ENCODE measurements at regions not wholly inside any gene's neighbourhood (a gene's known extent, or its start where the extent isn't known, plus 50 kb on each side); places are given as distances from the start of the nearest gene placed in this dataset.

DNA sequence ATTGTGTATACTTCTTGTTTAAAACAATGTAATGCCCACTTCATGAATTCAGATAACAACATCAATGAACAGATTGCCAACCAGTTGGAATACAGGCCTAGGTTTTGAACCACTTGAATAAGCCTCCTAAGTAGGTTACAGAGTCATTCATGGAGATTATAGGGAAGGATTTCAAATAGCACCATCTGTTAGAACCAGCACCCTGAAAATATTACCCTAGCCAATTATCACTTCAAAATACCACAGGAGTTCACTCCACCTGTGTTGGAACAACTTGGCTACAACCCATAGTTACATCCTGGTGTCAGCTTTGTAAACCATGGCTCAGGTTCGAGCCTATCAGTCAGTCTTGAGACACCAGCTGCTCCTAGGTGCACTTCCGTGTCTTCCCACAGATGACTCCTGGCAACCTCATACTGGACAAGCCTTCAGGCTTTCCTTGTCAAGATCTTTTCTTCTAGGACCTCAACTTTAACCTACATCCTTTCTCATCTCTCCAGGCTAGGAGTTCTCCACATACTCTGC lies 350.0 kb downstream of the DEPDC1B start:
- peak overlapping the region in 3 of 4 donors; percentile 78 to 88 (median 85) for H3K27ac ChIP-seq
- no peak for DNase-seq
- TF ChIP-seq POLR2A (IDR thresholded peaks at IDR 0.05), result no peak
- TF ChIP-seq, protein P1, sequence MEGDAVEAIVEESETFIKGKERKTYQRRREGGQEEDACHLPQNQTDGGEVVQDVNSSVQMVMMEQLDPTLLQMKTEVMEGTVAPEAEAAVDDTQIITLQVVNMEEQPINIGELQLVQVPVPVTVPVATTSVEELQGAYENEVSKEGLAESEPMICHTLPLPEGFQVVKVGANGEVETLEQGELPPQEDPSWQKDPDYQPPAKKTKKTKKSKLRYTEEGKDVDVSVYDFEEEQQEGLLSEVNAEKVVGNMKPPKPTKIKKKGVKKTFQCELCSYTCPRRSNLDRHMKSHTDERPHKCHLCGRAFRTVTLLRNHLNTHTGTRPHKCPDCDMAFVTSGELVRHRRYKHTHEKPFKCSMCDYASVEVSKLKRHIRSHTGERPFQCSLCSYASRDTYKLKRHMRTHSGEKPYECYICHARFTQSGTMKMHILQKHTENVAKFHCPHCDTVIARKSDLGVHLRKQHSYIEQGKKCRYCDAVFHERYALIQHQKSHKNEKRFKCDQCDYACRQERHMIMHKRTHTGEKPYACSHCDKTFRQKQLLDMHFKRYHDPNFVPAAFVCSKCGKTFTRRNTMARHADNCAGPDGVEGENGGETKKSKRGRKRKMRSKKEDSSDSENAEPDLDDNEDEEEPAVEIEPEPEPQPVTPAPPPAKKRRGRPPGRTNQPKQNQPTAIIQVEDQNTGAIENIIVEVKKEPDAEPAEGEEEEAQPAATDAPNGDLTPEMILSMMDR (IDR thresholded peaks at IDR 0.05), result no peak
- ATAC-seq, result no peak
- peaks cover 41% of the 10 kb centered on the region for H3K4me1 ChIP-seq
- H3K4me3 ChIP-seq, result no peak overlapping the region
- intact Hi-C loops (cut with DNase I), result no loop called here
- no peaks in the 10 kb centered on the region for H3K36me3 ChIP-seq (replicated peaks in 1 of 2; ENCODE audit: insufficient read depth in 1 of 2, low read depth in 2 of 2)
- H3K27me3 ChIP-seq, result no peaks in the 10 kb centered on the region
- 47 to 63% methylated on average over 2 of the region's 2 CpGs for WGBS, 2 donors
- H3K9me3 ChIP-seq, result no peaks in the 10 kb centered on the region

DNA sequence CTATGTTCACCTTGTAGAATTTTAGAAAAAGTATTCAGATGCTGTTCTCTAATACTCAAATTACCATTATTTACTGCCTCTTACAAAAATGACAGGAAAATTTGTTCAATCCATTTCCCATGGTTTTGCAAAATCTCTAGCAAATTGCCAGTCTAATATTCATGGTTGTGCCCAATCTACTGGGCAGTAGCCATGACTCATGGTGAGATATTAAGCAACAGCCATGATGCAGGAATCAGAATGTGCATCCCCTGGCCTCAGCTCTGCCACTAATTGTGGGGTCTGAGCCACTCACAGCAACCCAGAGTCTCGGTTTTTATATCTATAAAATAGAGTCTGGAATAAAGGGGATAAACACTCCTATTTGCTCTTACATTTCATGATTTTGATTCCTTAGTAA lies 353.6 kb downstream of the DEPDC1B start:
- WGBS, 2 donors, result 85% methylated on average over 1 of the region's 1 CpG
- Histone ChIP-seq H3K4me1 (peaks cover 16% of the 10 kb centered on the region), H3K9me3 (no peaks in the 10 kb centered on the region), H3K27ac (no peak overlapping the region), H3K27me3 (no peaks in the 10 kb centered on the region), H3K36me3 (replicated peaks in 1 of 2; ENCODE audit: insufficient read depth in 1 of 2, low read depth in 2 of 2) (no peaks in the 10 kb centered on the region), H3K4me3 (no peak overlapping the region)
- ATAC-seq, result no peak
- no peak for DNase-seq
- intact Hi-C loops (cut with DNase I), result no loop called here
- TF ChIP-seq POLR2A (IDR thresholded peaks at IDR 0.05), result no peak
- TF ChIP-seq, protein P1 (IDR thresholded peaks at IDR 0.05), result no peak

DNA sequence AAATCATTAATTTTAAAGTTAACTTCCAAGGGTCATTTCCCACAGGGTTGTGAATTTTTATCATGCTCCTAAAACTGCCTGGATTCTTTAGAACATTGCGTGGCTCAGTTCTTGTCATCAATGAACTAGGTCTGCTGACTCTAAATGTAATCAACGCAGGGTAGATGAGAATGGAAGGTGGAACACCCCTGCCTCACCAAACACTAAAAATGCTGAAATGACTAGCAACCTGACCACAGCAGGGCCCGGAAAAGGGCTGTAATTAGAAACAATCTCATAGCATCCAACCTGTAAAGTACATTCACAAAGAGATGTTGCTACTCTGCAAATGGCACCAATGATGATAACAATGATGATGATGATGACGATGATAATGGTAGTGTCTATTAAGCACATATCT lies 356.9 kb downstream of the DEPDC1B start:
- Histone ChIP-seq H3K9me3 (no peaks in the 10 kb centered on the region), H3K27ac (no peak overlapping the region), H3K4me3 (no peak overlapping the region), H3K27me3 (no peaks in the 10 kb centered on the region), H3K36me3 (replicated peaks in 1 of 2; ENCODE audit: insufficient read depth in 1 of 2, low read depth in 2 of 2) (no peaks in the 10 kb centered on the region), H3K4me1 (no peaks in the 10 kb centered on the region)
- DNase-seq (no peak), ATAC-seq (no peak)
- WGBS, 2 donors, result 89 to 92% methylated on average over 4 of the region's 4 CpGs
- intact Hi-C loops (cut with DNase I), result no loop called here
- TF ChIP-seq, protein P1 (IDR thresholded peaks at IDR 0.05), result no peak

DNA sequence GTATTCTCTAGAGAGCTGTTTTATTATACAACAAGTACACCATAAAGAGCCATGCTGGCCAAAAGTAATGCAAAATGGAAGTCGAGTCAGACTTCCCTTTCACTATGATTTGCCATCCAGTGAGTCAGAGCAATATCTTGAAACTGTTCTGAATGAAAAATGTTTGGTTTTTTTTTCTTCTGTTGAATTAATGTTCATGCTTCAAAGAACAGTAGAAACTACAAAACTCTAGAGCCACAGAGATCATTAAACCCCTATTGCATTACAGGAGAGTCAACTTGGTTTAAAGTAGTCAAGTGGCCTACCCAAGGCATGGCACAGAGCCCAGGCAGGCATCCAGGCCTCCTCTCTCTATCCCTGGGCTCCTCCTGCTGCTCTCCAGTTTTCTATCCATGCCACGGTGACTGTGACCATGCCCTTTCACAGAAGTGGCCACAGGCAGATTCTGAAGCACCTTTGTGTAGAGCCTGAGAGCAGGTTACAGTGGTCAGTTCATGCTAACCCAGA lies 358.9 kb downstream of the DEPDC1B start:
- H3K36me3 ChIP-seq (replicated peaks in 1 of 2; ENCODE audit: insufficient read depth in 1 of 2, low read depth in 2 of 2), result no peaks in the 10 kb centered on the region
- no peak overlapping the region for H3K27ac ChIP-seq
- DNase-seq (no peak), ATAC-seq (no peak)
- no peak overlapping the region for H3K4me3 ChIP-seq
- H3K9me3 ChIP-seq, result no peaks in the 10 kb centered on the region
- 63 to 80% methylated on average over 2 of the region's 2 CpGs for WGBS, 2 donors
- intact Hi-C loops (cut with DNase I), result no loop called here
- H3K4me1 ChIP-seq, result no peaks in the 10 kb centered on the region
- no peaks in the 10 kb centered on the region for H3K27me3 ChIP-seq
- TF ChIP-seq POLR2A (IDR thresholded peaks at IDR 0.05), result no peak
- TF ChIP-seq, protein P1 (IDR thresholded peaks at IDR 0.05), result no peak

DNA sequence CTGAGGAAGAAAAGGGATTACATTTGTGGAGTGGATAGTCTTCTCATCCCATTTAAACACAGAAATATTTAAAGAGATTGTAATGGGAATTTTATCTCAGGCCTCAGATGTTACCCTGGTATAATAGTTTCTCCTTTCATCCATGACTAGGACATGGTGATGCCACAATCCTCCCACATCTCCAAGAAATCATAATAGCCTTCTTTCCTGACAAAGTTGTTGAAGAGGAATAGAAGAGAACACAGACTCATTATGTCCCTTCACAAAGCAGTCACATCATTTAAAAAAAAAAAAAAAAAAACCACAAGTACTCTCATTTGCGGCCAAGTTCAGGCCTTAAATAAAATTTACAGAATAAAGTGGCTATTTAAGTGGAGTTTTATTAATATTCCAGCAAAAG lies 359.6 kb downstream of the DEPDC1B start:
- WGBS, 2 donors, result 97 to 98% methylated on average over 1 of the region's 1 CpG
- TF ChIP-seq POLR2A (IDR thresholded peaks at IDR 0.05), result no peak
- TF ChIP-seq, protein P1 (IDR thresholded peaks at IDR 0.05), result no peak
- Histone ChIP-seq H3K4me3 (no peak overlapping the region), H3K27ac (no peak overlapping the region), H3K27me3 (no peaks in the 10 kb centered on the region), H3K36me3 (replicated peaks in 1 of 2; ENCODE audit: insufficient read depth in 1 of 2, low read depth in 2 of 2) (no peaks in the 10 kb centered on the region), H3K9me3 (no peaks in the 10 kb centered on the region), H3K4me1 (no peaks in the 10 kb centered on the region)
- intact Hi-C loops (cut with DNase I), result no loop called here
- ATAC-seq (no peak), DNase-seq (no peak)
